SK-N-MC (cell line): ENCODE measurements at regions not wholly inside any gene's neighbourhood (a gene's known extent, or its start where the extent isn't known, plus 50 kb on each side); places are given as distances from the start of the nearest gene placed in this dataset.

Experiments
- DNase-seq: peaks from one replicate; pipeline ENCODE4 v3.0.0-alpha.2; 2011; ENCODE audit warnings: low read depth, low spot score
- H3K27ac ChIP-seq: fragments of 200-600 bp; sonication (generic); 2 replicates; pipeline ENCODE4 v1.5.1; 2016; ENCODE audit warnings: mixed run types
- H3K36me3 ChIP-seq: fragments of 200-600 bp; sonication (generic); 2 replicates; pipeline ENCODE4 v1.6.1; 2017; ENCODE audit warnings: antibody characterized with exemption, low read length, mixed read lengths; ENCODE audit not compliant: insufficient read depth
- H3K4me3 ChIP-seq: fragments of 200-600 bp; sonication (generic); 2 replicates; pipeline ENCODE4 v1.5.1; 2016
- H3K9ac ChIP-seq: fragments of 200-600 bp; sonication (generic); 2 replicates; pipeline ENCODE4 v1.8.0; 2017; ENCODE audit warnings: mixed run types, mixed read lengths; ENCODE audit not compliant: insufficient read length
- H3K9me3 ChIP-seq: fragments of 200-600 bp; sonication (generic); 2 replicates; pipeline ENCODE4 v1.6.1; 2017; ENCODE audit warnings: low read depth, mild to moderate bottlenecking, antibody characterized with exemption, low read length, moderate library complexity, mixed read lengths
- EZH2 ChIP-seq: fragments of 200-600 bp; sonication (generic); IDR thresholded peaks from one replicate; pipeline ENCODE4 v1.6.1; 2017; ENCODE audit warnings: antibody characterized with exemption
- FOXP2 ChIP-seq: optimal IDR thresholded peaks from 2 replicates; pipeline ENCODE3; 2011; ENCODE audit warnings: mild to moderate bottlenecking, moderate library complexity; ENCODE audit not compliant: insufficient read depth; ENCODE audit errors: extremely low read length, control extremely low read depth
- POLR2AphosphoS5 ChIP-seq: IDR thresholded peaks from 2 replicates; pipeline ENCODE4 v1.6.1; 2012; ENCODE audit warnings: mild to moderate bottlenecking, low read depth, low read length, borderline replicate concordance

GRCh38 chr3:75983111-75983510 lies 197.8 kb upstream of the ZNF717 start:
- no peak overlapping the region for H3K27ac ChIP-seq
- TF ChIP-seq EZH2, result no peak
- no peak for TF ChIP-seq POLR2AphosphoS5
- no peak for TF ChIP-seq FOXP2

DNA sequence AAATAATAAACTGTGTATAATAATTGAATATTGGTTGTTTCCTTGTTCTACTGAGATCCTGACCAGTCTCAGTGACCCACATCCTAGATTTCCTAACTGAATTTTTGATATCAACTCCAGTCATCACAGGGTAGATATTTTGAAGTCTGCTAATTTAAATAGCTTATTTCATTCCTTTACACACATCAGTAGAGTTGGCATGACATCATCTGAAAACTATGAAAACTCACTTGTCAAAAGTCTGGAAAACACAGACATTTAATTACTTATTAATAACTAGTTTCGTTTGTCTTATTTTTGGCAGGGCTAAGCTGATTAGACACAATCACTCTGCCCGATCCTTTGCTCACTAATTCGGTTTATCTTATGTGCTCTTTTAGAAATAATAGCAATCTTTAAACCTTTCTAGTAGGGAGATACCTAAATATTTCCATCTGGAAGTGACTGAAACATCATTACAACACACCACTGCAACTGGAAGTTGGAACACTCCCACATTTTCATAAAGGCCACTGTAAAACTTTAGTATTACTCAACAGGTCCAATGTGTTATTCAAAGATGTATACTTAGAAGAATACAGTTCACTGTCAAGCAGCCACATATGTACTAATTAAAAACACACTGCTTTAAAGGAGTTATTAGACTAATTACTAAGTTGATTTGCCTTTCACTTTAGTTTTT lies 198.4 kb upstream of the ZNF717 start:
- TF ChIP-seq FOXP2 (no peak), POLR2AphosphoS5 (no peak), EZH2 (no peak)
- no peak for DNase-seq
- no peak overlapping the region for H3K27ac ChIP-seq
- no peak overlapping the region for H3K9ac ChIP-seq
- H3K9me3 ChIP-seq, result no peaks in the 10 kb centered on the region
- H3K36me3 ChIP-seq, result no peaks in the 10 kb centered on the region
- no peak overlapping the region for H3K4me3 ChIP-seq

More at GRCh38 chr3:75983111-75983510, 197.8 kb upstream of the ZNF717 start:
- no peak overlapping the region for H3K4me3 ChIP-seq
- no peaks in the 10 kb centered on the region for H3K36me3 ChIP-seq
- no peak for DNase-seq
- no peaks in the 10 kb centered on the region for H3K9me3 ChIP-seq
- H3K9ac ChIP-seq, result no peak overlapping the region

DNA sequence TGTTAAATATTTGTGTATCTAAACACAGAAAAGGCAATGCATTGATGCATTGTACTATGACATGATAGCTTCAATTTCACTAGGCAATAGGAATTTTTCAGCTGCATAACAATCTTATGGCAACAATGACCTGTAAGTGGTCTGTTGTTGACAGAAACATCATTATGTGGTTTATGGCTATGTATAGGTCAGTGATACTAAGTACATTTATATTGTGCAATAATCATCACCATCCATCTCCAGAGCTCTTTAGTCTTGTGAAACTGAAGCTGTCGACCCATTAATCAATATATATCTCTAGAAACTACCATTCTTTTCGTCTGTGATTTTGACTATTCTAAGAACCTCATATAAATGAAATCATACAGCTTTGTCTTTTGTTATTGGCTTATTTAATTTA lies 200.1 kb upstream of the ZNF717 start:
- H3K27ac ChIP-seq, result no peak overlapping the region
- DNase-seq, result no peak
- H3K9ac ChIP-seq, result no peak overlapping the region
- TF ChIP-seq FOXP2 (no peak), EZH2 (no peak), POLR2AphosphoS5 (no peak)
- H3K36me3 ChIP-seq, result no peaks in the 10 kb centered on the region
- no peak overlapping the region for H3K4me3 ChIP-seq
- H3K9me3 ChIP-seq, result no peaks in the 10 kb centered on the region

DNA sequence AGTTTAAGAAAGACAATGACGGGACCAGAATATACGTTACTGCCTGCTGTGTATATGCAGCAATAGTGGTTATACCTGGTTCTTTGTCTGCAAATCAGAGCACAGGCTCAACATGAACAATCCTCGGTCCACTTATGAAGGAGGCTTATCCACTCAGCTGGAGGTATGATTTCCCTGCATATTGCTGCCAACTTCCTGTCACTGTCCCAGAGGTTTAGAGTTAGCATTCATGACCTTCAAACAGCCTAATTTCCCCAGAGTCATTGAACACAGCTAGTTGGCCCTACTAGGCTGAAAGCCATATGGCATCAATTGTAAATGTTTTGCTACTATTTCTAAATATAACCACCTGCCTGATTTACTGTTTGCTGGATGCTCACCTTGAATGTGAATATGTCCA lies 224.9 kb upstream of the ZNF717 start:
- no peak overlapping the region for H3K4me3 ChIP-seq
- H3K36me3 ChIP-seq, result no peaks in the 10 kb centered on the region
- no peak for DNase-seq
- no peaks in the 10 kb centered on the region for H3K9me3 ChIP-seq
- no peak for TF ChIP-seq POLR2AphosphoS5
- no peak for TF ChIP-seq EZH2
- TF ChIP-seq FOXP2, result no peak
- H3K9ac ChIP-seq, result no peak overlapping the region
- no peak overlapping the region for H3K27ac ChIP-seq

- Histone ChIP-seq H3K36me3 (no peaks in the 10 kb centered on the region), H3K27ac (no peak overlapping the region), H3K9ac (no peak overlapping the region), H3K4me3 (no peak overlapping the region), H3K9me3 (no peaks in the 10 kb centered on the region)
- TF ChIP-seq EZH2, result no peak
- TF ChIP-seq FOXP2, result no peak
- no peak for TF ChIP-seq POLR2AphosphoS5
- no peak for DNase-seq
These were observed 225.8 kb upstream of the ZNF717 start for GRCh38 chr3:76011121-76011520.

GRCh38 chr3:76015496-76015895 lies 230.1 kb upstream of the ZNF717 start:
- no peak overlapping the region for H3K27ac ChIP-seq
- no peak overlapping the region for H3K4me3 ChIP-seq
- H3K9ac ChIP-seq, result no peak overlapping the region
- TF ChIP-seq POLR2AphosphoS5 (no peak), FOXP2 (no peak), EZH2 (no peak)
- H3K9me3 ChIP-seq, result no peaks in the 10 kb centered on the region
- DNase-seq, result no peak
- no peaks in the 10 kb centered on the region for H3K36me3 ChIP-seq

GRCh38 chr3:76016111-76016510 lies 230.8 kb upstream of the ZNF717 start:
- TF ChIP-seq POLR2AphosphoS5 (no peak), FOXP2 (no peak), EZH2 (no peak)
- Histone ChIP-seq H3K4me3 (no peak overlapping the region), H3K27ac (no peak overlapping the region), H3K36me3 (no peaks in the 10 kb centered on the region), H3K9ac (no peak overlapping the region), H3K9me3 (no peaks in the 10 kb centered on the region)
- DNase-seq, result no peak

GRCh38 chr3:76016769-76017439 lies 231.6 kb upstream of the ZNF717 start:
- DNase-seq, result no peak
- Histone ChIP-seq H3K36me3 (no peaks in the 10 kb centered on the region), H3K27ac (no peak overlapping the region), H3K9ac (no peak overlapping the region), H3K4me3 (no peak overlapping the region), H3K9me3 (no peaks in the 10 kb centered on the region)
- no peak for TF ChIP-seq POLR2AphosphoS5
- no peak for TF ChIP-seq FOXP2
